ENCODE measurements at regions not wholly inside any gene's neighbourhood (a gene's known extent, or its start where the extent isn't known, plus 50 kb on each side); places are given as distances from the start of the nearest gene placed in this dataset.

DNA sequence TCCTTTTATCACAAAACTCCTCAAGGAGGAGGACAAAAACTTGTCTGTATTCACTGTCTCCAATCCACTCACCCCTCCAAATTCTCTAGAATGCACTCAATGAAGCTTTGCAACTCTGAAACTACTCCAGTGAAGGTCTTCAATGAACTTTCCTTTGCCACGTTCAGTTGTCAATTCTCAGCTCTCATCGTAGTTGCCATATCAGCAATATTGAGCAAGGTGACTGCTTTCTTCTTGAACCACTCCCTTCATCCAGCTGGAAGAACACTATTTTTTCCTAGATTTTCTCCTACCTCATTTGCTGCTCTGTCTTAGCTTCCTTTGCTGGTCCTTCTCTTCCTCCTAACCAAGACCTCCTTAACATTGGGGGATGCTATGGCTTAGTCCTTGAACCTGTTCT is 191.8 kb downstream of the KDR start:
- Histone ChIP-seq H3K27ac (ENCODE audit: low read length) (no peak overlapping the region), H4K20me1 (ENCODE audit: insufficient read depth, low read depth, low read length) (no peaks in the 10 kb centered on the region), H2AFZ (ENCODE audit: low read length) (no peak overlapping the region), H3K9ac (ENCODE audit: low read length) (no peak overlapping the region), H3K9me2 (replicated peaks; ENCODE audit: insufficient read depth, low read length) (no peaks in the 10 kb centered on the region), H3K79me2 (ENCODE audit: low read length) (no peaks in the 10 kb centered on the region), H3K4me1 (ENCODE audit: low read length) (no peaks in the 10 kb centered on the region), H3K27me3 (ENCODE audit: low read length) (no peaks in the 10 kb centered on the region), H3K36me3 (ENCODE audit: insufficient read depth, low read length) (no peaks in the 10 kb centered on the region), H3K4me2 (ENCODE audit: low read depth, low read length, poor library complexity, severe bottlenecking) (no peak overlapping the region), H3K4me3 (ENCODE audit: low read length) (no peak overlapping the region), H3K9me3 (ENCODE audit: low read length) (no peaks in the 10 kb centered on the region)
- no peak for DNase-seq

DNA sequence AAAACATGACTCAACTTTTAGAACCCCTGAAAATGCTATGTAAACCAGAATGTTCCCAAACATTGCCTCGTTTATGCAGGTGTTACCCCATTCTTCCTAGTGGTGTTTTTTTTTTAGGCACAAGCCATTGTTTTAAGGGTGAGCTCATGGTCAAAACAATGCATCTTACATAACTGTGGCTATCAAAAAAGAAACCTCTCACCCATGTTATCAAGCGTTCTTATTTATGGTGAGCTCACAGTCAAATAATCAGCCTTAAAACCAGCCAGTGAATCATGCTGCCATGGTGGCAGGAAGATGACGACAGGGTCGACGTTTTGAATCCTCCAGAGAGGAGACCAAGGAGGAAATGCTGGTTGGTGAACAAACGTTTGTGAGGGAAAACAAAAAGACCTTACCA is 195.2 kb downstream of the KDR start:
- Histone ChIP-seq H4K20me1 (ENCODE audit: insufficient read depth, low read depth, low read length) (no peaks in the 10 kb centered on the region), H3K4me1 (ENCODE audit: low read length) (no peaks in the 10 kb centered on the region), H3K9me3 (ENCODE audit: low read length) (no peaks in the 10 kb centered on the region), H3K9me2 (replicated peaks; ENCODE audit: insufficient read depth, low read length) (no peaks in the 10 kb centered on the region), H2AFZ (ENCODE audit: low read length) (no peak overlapping the region), H3K4me2 (ENCODE audit: low read depth, low read length, poor library complexity, severe bottlenecking) (no peak overlapping the region), H3K9ac (ENCODE audit: low read length) (no peak overlapping the region), H3K27me3 (ENCODE audit: low read length) (no peaks in the 10 kb centered on the region), H3K79me2 (ENCODE audit: low read length) (no peaks in the 10 kb centered on the region), H3K27ac (ENCODE audit: low read length) (no peak overlapping the region), H3K4me3 (ENCODE audit: low read length) (no peak overlapping the region), H3K36me3 (ENCODE audit: insufficient read depth, low read length) (no peaks in the 10 kb centered on the region)
- DNase-seq: no peak

DNA sequence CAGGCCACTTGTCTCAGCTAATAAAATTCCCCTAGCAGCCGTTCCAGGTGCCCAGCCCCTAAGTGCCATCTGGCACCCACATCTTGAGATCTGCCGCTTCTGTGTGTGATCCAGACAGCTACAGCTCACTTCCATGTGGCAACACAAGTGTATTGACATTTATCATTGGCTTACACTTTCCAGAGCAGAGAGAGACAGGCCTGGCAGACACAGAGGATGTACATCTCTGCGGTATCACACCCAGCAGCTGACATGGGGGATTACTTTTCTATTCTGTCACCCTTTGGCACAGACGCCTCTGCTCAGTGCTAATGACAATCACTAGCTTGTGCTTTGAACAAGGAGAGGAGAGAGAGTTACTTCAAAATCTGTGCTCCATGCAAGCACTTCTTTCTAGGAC is 195.9 kb downstream of the KDR start:
- Histone ChIP-seq H3K4me1 (ENCODE audit: low read length) (no peaks in the 10 kb centered on the region), H3K79me2 (ENCODE audit: low read length) (no peaks in the 10 kb centered on the region), H2AFZ (ENCODE audit: low read length) (no peak overlapping the region), H3K36me3 (ENCODE audit: insufficient read depth, low read length) (no peaks in the 10 kb centered on the region), H3K27ac (ENCODE audit: low read length) (no peak overlapping the region), H3K9me2 (replicated peaks; ENCODE audit: insufficient read depth, low read length) (no peaks in the 10 kb centered on the region), H3K4me3 (ENCODE audit: low read length) (no peak overlapping the region), H3K9ac (ENCODE audit: low read length) (no peak overlapping the region), H4K20me1 (ENCODE audit: insufficient read depth, low read depth, low read length) (no peaks in the 10 kb centered on the region), H3K9me3 (ENCODE audit: low read length) (no peaks in the 10 kb centered on the region), H3K27me3 (ENCODE audit: low read length) (no peaks in the 10 kb centered on the region), H3K4me2 (ENCODE audit: low read depth, low read length, poor library complexity, severe bottlenecking) (no peak overlapping the region)
- DNase-seq: no peak

DNA sequence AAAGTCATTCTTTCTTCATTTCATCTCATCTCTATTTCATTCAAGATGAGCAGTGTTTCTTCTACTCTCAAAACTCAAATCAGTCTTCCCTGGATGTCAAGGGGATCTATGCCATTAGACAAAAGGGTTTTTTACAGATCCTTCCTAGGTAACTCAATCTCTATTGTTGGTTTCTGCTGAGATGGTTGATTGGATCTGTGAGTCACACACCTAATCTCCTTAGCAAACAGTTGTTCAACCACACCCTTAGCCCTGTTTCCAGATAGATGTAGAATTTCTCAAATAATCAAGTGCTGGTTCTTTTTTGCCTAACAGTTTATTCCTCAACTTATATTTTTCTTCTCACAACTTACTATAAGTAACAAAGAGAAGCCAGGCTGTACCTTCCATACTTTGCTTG is 200.5 kb downstream of the KDR start:
- no peaks in the 10 kb centered on the region for H3K9me2 ChIP-seq (replicated peaks; ENCODE audit: insufficient read depth, low read length)
- DNase-seq: no peak
- H4K20me1 ChIP-seq (ENCODE audit: insufficient read depth, low read depth, low read length): no peaks in the 10 kb centered on the region
- no peak overlapping the region for H3K4me2 ChIP-seq (ENCODE audit: low read depth, low read length, poor library complexity, severe bottlenecking)
- no peaks in the 10 kb centered on the region for H3K9me3 ChIP-seq (ENCODE audit: low read length)
- no peak overlapping the region for H3K27ac ChIP-seq (ENCODE audit: low read length)
- H2AFZ ChIP-seq (ENCODE audit: low read length): no peak overlapping the region
- no peak overlapping the region for H3K9ac ChIP-seq (ENCODE audit: low read length)
- no peaks in the 10 kb centered on the region for H3K27me3 ChIP-seq (ENCODE audit: low read length)
- H3K4me3 ChIP-seq (ENCODE audit: low read length): no peak overlapping the region
- H3K36me3 ChIP-seq (ENCODE audit: insufficient read depth, low read length): no peaks in the 10 kb centered on the region
- no peaks in the 10 kb centered on the region for H3K4me1 ChIP-seq (ENCODE audit: low read length)
- H3K79me2 ChIP-seq (ENCODE audit: low read length): no peaks in the 10 kb centered on the region

DNA sequence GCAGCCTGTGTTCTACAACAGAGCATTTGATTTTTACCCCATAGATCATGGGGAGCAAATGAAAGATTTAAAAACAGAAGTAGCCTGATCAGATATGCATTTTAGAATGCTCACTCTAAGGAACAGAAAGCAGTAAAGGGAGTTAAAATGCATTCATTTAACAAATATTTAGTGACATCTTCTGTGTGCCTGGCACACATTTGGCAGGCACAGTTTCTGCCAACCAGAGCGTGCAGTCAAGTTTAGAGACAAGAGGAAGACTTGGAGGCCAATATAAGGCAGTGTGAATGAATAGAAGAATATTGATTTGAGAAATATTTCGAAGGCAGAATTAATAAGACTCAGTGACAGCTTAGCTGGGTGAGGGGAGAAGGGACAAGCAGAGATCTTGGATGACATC is 210.1 kb downstream of the KDR start:
- H4K20me1 ChIP-seq (ENCODE audit: insufficient read depth, low read depth, low read length): no peaks in the 10 kb centered on the region
- no peaks in the 10 kb centered on the region for H3K9me3 ChIP-seq (ENCODE audit: low read length)

DNA sequence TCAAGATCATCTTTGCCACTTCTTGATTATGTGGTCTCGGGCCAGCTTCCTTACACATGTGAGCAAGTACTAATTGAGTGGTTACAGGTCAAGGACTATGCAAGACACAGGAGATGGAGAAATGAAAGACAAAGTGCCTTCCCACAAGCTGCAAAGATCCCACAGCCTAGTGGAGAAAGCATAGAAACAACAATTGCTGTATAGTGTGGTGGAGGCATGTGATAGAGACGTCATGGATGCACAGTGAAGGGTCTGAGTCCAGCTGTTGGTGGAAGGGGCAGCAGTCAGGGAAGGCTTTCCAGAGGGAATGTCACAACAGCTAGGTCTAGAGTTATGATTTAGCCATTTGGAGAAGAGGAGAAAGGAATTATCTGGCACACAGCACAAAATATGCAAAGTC is 210.6 kb downstream of the KDR start:
- Histone ChIP-seq H3K27ac (ENCODE audit: low read length) (no peak overlapping the region), H3K9me3 (ENCODE audit: low read length) (no peaks in the 10 kb centered on the region), H3K9me2 (replicated peaks; ENCODE audit: insufficient read depth, low read length) (no peaks in the 10 kb centered on the region), H3K9ac (ENCODE audit: low read length) (no peak overlapping the region), H3K36me3 (ENCODE audit: insufficient read depth, low read length) (no peaks in the 10 kb centered on the region), H4K20me1 (ENCODE audit: insufficient read depth, low read depth, low read length) (no peaks in the 10 kb centered on the region), H3K4me1 (ENCODE audit: low read length) (peaks cover 13% of the 10 kb centered on the region), H3K4me2 (ENCODE audit: low read depth, low read length, poor library complexity, severe bottlenecking) (no peak overlapping the region), H3K4me3 (ENCODE audit: low read length) (no peak overlapping the region), H3K27me3 (ENCODE audit: low read length) (peaks cover 2% of the 10 kb centered on the region; the same call in 1 of the 2 replicates), H3K79me2 (ENCODE audit: low read length) (no peaks in the 10 kb centered on the region), H2AFZ (ENCODE audit: low read length) (no peak overlapping the region)
- no peak for DNase-seq

More for the DNA sequence above, 210.1 kb downstream of the KDR start:
- no peak overlapping the region for H3K4me3 ChIP-seq (ENCODE audit: low read length)
- no peak for DNase-seq
- no peaks in the 10 kb centered on the region for H3K79me2 ChIP-seq (ENCODE audit: low read length)
- no peak overlapping the region for H3K4me2 ChIP-seq (ENCODE audit: low read depth, low read length, poor library complexity, severe bottlenecking)
- H3K27ac ChIP-seq (ENCODE audit: low read length): no peak overlapping the region
- H3K9ac ChIP-seq (ENCODE audit: low read length): no peak overlapping the region
- H2AFZ ChIP-seq (ENCODE audit: low read length): no peak overlapping the region
- peaks cover 2% of the 10 kb centered on the region; the same call in 1 of the 2 replicates for H3K27me3 ChIP-seq (ENCODE audit: low read length)
- no peaks in the 10 kb centered on the region for H3K36me3 ChIP-seq (ENCODE audit: insufficient read depth, low read length)
- peaks cover 8% of the 10 kb centered on the region for H3K4me1 ChIP-seq (ENCODE audit: low read length)
- no peaks in the 10 kb centered on the region for H3K9me2 ChIP-seq (replicated peaks; ENCODE audit: insufficient read depth, low read length)

DNA sequence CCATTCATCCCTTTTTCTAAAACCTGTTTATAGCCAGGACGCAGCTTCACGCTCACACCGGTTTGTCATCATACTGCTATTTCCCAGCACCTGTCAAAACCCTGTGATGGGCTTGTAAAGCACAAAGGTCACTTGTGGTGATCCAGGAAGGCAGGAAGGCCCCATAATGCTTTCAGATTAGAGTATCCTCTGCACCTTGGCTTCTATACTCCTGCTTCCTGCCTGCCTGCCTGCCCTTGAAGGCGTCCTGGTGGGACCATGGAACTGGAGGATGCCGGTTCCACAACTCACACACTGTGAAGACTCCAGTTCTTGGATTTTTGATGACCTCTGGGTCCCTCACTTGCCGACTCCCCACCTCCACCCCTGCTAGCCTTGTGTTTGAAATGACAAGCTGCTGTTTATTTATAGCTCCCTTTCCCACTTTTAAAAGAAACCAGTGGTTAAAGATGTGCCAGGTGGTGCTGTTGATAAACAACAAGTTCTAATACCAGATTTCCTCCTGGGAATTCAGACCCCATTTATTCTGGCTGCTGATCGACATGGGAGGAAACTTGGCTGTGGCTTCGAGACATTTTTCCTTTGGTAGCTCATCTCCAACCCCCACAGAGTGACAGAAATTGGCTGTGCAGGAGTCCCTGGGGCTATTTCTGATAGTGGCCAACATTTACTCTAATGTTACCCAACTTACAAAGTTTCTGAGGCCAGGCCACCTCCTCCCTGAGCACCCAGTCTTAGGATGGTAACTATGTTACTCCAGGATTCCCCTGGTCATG is 211.5 kb downstream of the KDR start:
- Histone ChIP-seq H3K9ac (ENCODE audit: low read length) (no peak overlapping the region), H3K9me3 (ENCODE audit: low read length) (no peaks in the 10 kb centered on the region), H3K4me3 (ENCODE audit: low read length) (no peak overlapping the region), H4K20me1 (ENCODE audit: insufficient read depth, low read depth, low read length) (no peaks in the 10 kb centered on the region), H3K79me2 (ENCODE audit: low read length) (no peaks in the 10 kb centered on the region), H3K4me2 (ENCODE audit: low read depth, low read length, poor library complexity, severe bottlenecking) (no peak overlapping the region), H3K9me2 (replicated peaks; ENCODE audit: insufficient read depth, low read length) (no peaks in the 10 kb centered on the region), H3K36me3 (ENCODE audit: insufficient read depth, low read length) (no peaks in the 10 kb centered on the region), H3K27ac (ENCODE audit: low read length) (no peak overlapping the region), H2AFZ (ENCODE audit: low read length) (no peak overlapping the region), H3K27me3 (ENCODE audit: low read length) (peaks cover 2% of the 10 kb centered on the region; the same call in 1 of the 2 replicates), H3K4me1 (ENCODE audit: low read length) (peaks cover 18% of the 10 kb centered on the region)
- no peak for DNase-seq

DNA sequence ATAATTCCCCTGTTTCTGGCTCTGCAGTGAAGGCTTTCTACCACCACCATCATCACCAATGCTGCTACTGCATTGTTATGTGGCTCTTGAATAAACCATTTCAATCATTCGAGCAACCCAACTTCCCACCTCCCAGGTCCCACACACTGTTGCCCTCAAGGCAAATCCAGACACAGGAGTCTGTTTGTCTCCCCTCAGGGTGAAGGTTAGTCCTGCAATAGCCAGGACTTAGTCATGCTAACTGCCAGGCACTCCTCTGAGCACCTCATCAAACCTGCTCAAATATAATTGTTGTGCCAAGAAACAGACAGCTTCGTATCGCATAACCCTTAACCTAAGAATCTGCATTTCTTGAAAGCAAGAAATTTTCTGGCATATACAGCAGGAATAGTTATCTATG is 213.2 kb downstream of the KDR start:
- Histone ChIP-seq H3K27ac (ENCODE audit: low read length) (no peak overlapping the region), H3K9me2 (replicated peaks; ENCODE audit: insufficient read depth, low read length) (no peaks in the 10 kb centered on the region), H3K27me3 (ENCODE audit: low read length) (peaks cover 2% of the 10 kb centered on the region; the same call in 1 of the 2 replicates), H3K4me2 (ENCODE audit: low read depth, low read length, poor library complexity, severe bottlenecking) (no peak overlapping the region), H3K4me1 (ENCODE audit: low read length) (peaks cover 18% of the 10 kb centered on the region), H3K4me3 (ENCODE audit: low read length) (no peak overlapping the region), H2AFZ (ENCODE audit: low read length) (no peak overlapping the region), H3K9ac (ENCODE audit: low read length) (no peak overlapping the region), H3K79me2 (ENCODE audit: low read length) (no peaks in the 10 kb centered on the region), H4K20me1 (ENCODE audit: insufficient read depth, low read depth, low read length) (no peaks in the 10 kb centered on the region), H3K36me3 (ENCODE audit: insufficient read depth, low read length) (no peaks in the 10 kb centered on the region), H3K9me3 (ENCODE audit: low read length) (peaks cover 4% of the 10 kb centered on the region; the same call in 1 of the 2 replicates)
- DNase-seq: no peak
